GM12878 (cell line): ENCODE measurements at regions not wholly inside any gene's neighbourhood (a gene's known extent, or its start where the extent isn't known, plus 50 kb on each side); places are given as distances from the start of the nearest gene placed in this dataset.

ENCODE experiments used
- ATAC-seq: fragments of 200-7000 bp; cut with Tn5 transposase; 3 replicates; pipeline ENCODE4 v1.9.1; 2020; ENCODE audit warnings: mild to moderate bottlenecking, moderate library complexity
- BruUV-seq: library from RNA; stranded (reverse); fragments of 400-500 nt; replicated peaks from 2 replicates; lab custom pipeline; 2021; lab: Mats Ljungman, UMichigan
- CTCF ChIA-PET: fragments of 300-600 bp; sonication (Branson Sonifier 250); formaldehyde crosslinking; extraction: SDS; loops from one replicate; lab custom pipeline; 2021; ENCODE audit warnings: inconsistent platforms; lab: Yijun Ruan, JAX
- POLR2A ChIA-PET: fragments of 350-600 bp; formaldehyde crosslinking; extraction: SDS; loops from one replicate; lab custom pipeline; 2021; ENCODE audit warnings: inconsistent platforms; lab: Charles Lee
- RAD21 ChIA-PET: fragments of 300-600 bp; sonication (Branson Sonifier 250); formaldehyde crosslinking; loops from one replicate; lab custom pipeline; 2023; ENCODE audit warnings: antibody characterized with exemption; ENCODE audit not compliant: unreplicated experiment; lab: Charles Lee
- SMC1A ChIA-PET: fragments of 300-600 bp; sonication (Branson Sonifier 250); formaldehyde crosslinking; loops from one replicate; lab custom pipeline; 2023; ENCODE audit not compliant: unreplicated experiment, uncharacterized antibody; lab: Charles Lee
- DNase-seq: peaks from one replicate; pipeline ENCODE4 v3.0.0-alpha.2; 2011; ENCODE audit warnings: low read depth, low spot score
- FAIRE-seq: peaks from 3 replicates; lab custom pipeline; 2011; peaks lifted over from hg19 to GRCh38; lab: Jason Lieb, UNC
- H2AFZ ChIP-seq: 2 replicates; pipeline ENCODE4 v1.6.0; 2011; ENCODE audit warnings: low read depth, low read length, control low read depth; ENCODE audit not compliant: control insufficient read depth
- H3K27ac ChIP-seq: 2 replicates; pipeline ENCODE4 v1.5.1; 2011; ENCODE audit warnings: control low read depth; ENCODE audit not compliant: control insufficient read depth, insufficient read depth
- H3K27me3 ChIP-seq, 2 experiments: replicated peaks in 1 of 2; 2 replicates each; pipeline versions ENCODE4 v1.6.0 to v1.6.1; 2011; ENCODE audit warnings: low read length in 1 of 2; ENCODE audit not compliant: control insufficient read depth in 2 of 2, insufficient read depth in 2 of 2
- H3K36me3 ChIP-seq, 2 experiments: 2 replicates each; pipeline ENCODE4 v1.5.1; 2011; ENCODE audit warnings: low read length in 1 of 2; ENCODE audit not compliant: control insufficient read depth in 2 of 2, insufficient read depth in 2 of 2
- H3K4me1 ChIP-seq: 2 replicates; pipeline ENCODE4 v1.6.1; 2011; ENCODE audit warnings: mild to moderate bottlenecking, low read length, moderate library complexity, mixed read lengths; ENCODE audit not compliant: control insufficient read depth, insufficient read depth
- H3K4me2 ChIP-seq: 2 replicates; pipeline ENCODE4 v1.6.0; 2011; ENCODE audit warnings: control low read depth; ENCODE audit not compliant: control insufficient read depth, insufficient read depth
- H3K4me3 ChIP-seq: fragments of 200-600 bp; sonication (generic); 2 replicates; pipeline ENCODE4 v1.5.1; 2016
- H3K79me2 ChIP-seq: 2 replicates; pipeline ENCODE4 v1.6.0; 2011; ENCODE audit warnings: low read length; ENCODE audit not compliant: control insufficient read depth, insufficient read depth
- H3K9ac ChIP-seq: 2 replicates; pipeline ENCODE4 v1.8.0; 2011; ENCODE audit warnings: low read length, control low read depth, mixed read lengths; ENCODE audit not compliant: control insufficient read depth, insufficient read depth
- H3K9me3 ChIP-seq: replicated peaks from 3 replicates; pipeline ENCODE4 v1.5.1; 2011; ENCODE audit warnings: mild to moderate bottlenecking, low read length; ENCODE audit not compliant: control insufficient read depth, insufficient read depth
- H4K20me1 ChIP-seq: 2 replicates; pipeline ENCODE4 v1.6.0; 2011; ENCODE audit not compliant: control insufficient read depth, insufficient read depth
- ATF2 ChIP-seq: IDR thresholded peaks from 2 replicates; pipeline ENCODE4 v1.6.1; 2012; ENCODE audit warnings: low read length, inconsistent platforms
- ATF3 ChIP-seq: IDR thresholded peaks from 2 replicates; pipeline ENCODE4 v1.6.1; 2011; ENCODE audit warnings: low read depth, mild to moderate bottlenecking, low read length, moderate library complexity, borderline replicate concordance; ENCODE audit errors: extremely low read depth
- BCL3 ChIP-seq: IDR thresholded peaks from 2 replicates; pipeline ENCODE4 v1.6.1; 2011; ENCODE audit warnings: borderline replicate concordance, low read depth, mild to moderate bottlenecking, moderate library complexity, low read length; ENCODE audit not compliant: insufficient read depth, poor library complexity, severe bottlenecking
- CEBPB ChIP-seq, 2 experiments: fragments of 150-350 bp in 1 of 2; IDR thresholded peaks; 2 replicates each; pipeline ENCODE4 v1.6.1; 2012 to 2014; ENCODE audit warnings: low read depth in 2 of 2, low read length in 2 of 2, borderline replicate concordance in 1 of 2, inconsistent platforms in 1 of 2
- CHD1 ChIP-seq: IDR thresholded peaks from 2 replicates; pipeline ENCODE4 v1.6.1; 2012; ENCODE audit warnings: low read depth, low read length, improper control_type of control experiment
- FOS ChIP-seq: IDR thresholded peaks from 3 replicates; pipeline ENCODE4 v1.6.1; 2011; ENCODE audit warnings: borderline replicate concordance; ENCODE audit not compliant: insufficient read length; ENCODE audit errors: extremely low read depth
- IKZF1 ChIP-seq: fragments of 450-650 bp; conservative IDR thresholded peaks from 2 replicates; pipeline ENCODE4 v1.6.1; 2017; ENCODE audit warnings: antibody characterized with exemption, mild to moderate bottlenecking
- IKZF2 ChIP-seq, 2 experiments: fragments of 450-650 bp; IDR thresholded peaks; 2 replicates each; pipeline ENCODE4 v1.6.1; 2017; ENCODE audit warnings: mild to moderate bottlenecking in 2 of 2, moderate library complexity in 2 of 2
- JUNB ChIP-seq: IDR thresholded peaks from 2 replicates; pipeline ENCODE4 v1.6.1; 2016; ENCODE audit warnings: antibody characterized with exemption, mild to moderate bottlenecking
- NFIC ChIP-seq: IDR thresholded peaks from 2 replicates; pipeline ENCODE4 v1.6.1; 2012; ENCODE audit warnings: low read depth, mild to moderate bottlenecking, inconsistent platforms, low read length, moderate library complexity
- SMC3 ChIP-seq: IDR thresholded peaks from 2 replicates; pipeline ENCODE4 v1.6.1; 2011; ENCODE audit warnings: low read length, improper control_type of control experiment, borderline replicate concordance
- SP1 ChIP-seq: IDR thresholded peaks from one replicate; pipeline ENCODE4 v1.6.1; 2011; ENCODE audit warnings: low read depth, low read length
- SPI1 ChIP-seq: IDR thresholded peaks from 2 replicates; pipeline ENCODE4 v1.6.1; 2011; ENCODE audit warnings: low read depth, mild to moderate bottlenecking, low read length, moderate library complexity, borderline replicate concordance; ENCODE audit not compliant: insufficient read depth
- SREBF2 ChIP-seq: IDR thresholded peaks from 2 replicates; pipeline ENCODE4 v1.6.1; 2012; ENCODE audit warnings: mild to moderate bottlenecking, low read length
- WGBS: methylation state at CpG from one replicate; pipeline ENCODE4 v1.1.6; 2016; ENCODE audit warnings: low lambda C conversion rate; ENCODE audit not compliant: insufficient replicate concordance, insufficient coverage; ENCODE audit errors: missing lambda C conversion rate; 5-methylcytosine and 5-hydroxymethylcytosine counted together
- in situ Hi-C: fragments of 300-500 bp; cut with MboI; formaldehyde crosslinking; loops from 9 replicates; pipeline ENCODE4 v1.14.3; 2018; ENCODE audit warnings: mixed read lengths
- intact Hi-C: fragments of 100-400 bp; cut with micrococcal nuclease; formaldehyde crosslinking; loops from one replicate; pipeline ENCODE4 v1.14.2; 2022; ENCODE audit not compliant: unreplicated experiment

GRCh38 chr10:130927157-130927556, 384.4 kb downstream of the TCERG1L start:
- CTCF ChIA-PET = no interaction called here
- 2% methylated on average over 4 of the region's 4 CpGs for WGBS
- intact Hi-C loops = no loop called here

More at GRCh38 chr10:130927157-130927556, 384.4 kb downstream of the TCERG1L start:
- no peak overlapping the region for H3K4me3 ChIP-seq
- no TSS peak for BruUV-seq
- in situ Hi-C loops = no loop called here
- peak; percentile 1 for DNase-seq
- no peaks in the 10 kb centered on the region for H3K4me1 ChIP-seq
- no peak overlapping the region for H3K27ac ChIP-seq
- H4K20me1 ChIP-seq = no peaks in the 10 kb centered on the region
- no peak overlapping the region for H2AFZ ChIP-seq
- ChIA-PET RAD21 (interaction anchor here (0.9 kb wide), 1 partner anchor 9 kb away, joined by 3 read pairs; no protein-coding TSS in a partner anchor), SMC1A (interaction anchor here (0.7 kb wide), 1 partner anchor 13 kb away, joined by 3 read pairs; no protein-coding TSS in a partner anchor), POLR2A (no interaction called here)
- H3K4me2 ChIP-seq = no peak overlapping the region
- FAIRE-seq = no peak
- H3K79me2 ChIP-seq = no peaks in the 10 kb centered on the region
- no peak for ATAC-seq
- TF ChIP-seq IKZF1 (0 out of 2 replicates have a peak, but pooled peaks have one; percentile 23), CHD1 (no peak), SP1 (no peak), SMC3 (no peak), CEBPB (IDR thresholded peaks at IDR 0.05; ENCODE audit: borderline replicate concordance in 1 of 2, low read depth in 2 of 2, low read length in 2 of 2) (no peak), NFIC (0 out of 2 replicates have a peak, but pooled peaks have one; percentile 19), BCL3 (no peak), JUNB (peak; percentile 49; the same call in 1 of the 2 replicates), FOS (no peak), IKZF2 (IDR thresholded peaks at IDR 0.05) (peak in 1 of 2 experiments; percentile 23; a peak in 1 of 4 replicates), SPI1 (peak; percentile 17; the same call in 1 of the 2 replicates), ATF2 (0 out of 2 replicates have a peak, but pooled peaks have one; percentile 22), ATF3 (no peak), SREBF2 (no peak)
- no peaks in the 10 kb centered on the region for H3K27me3 ChIP-seq
- peaks cover 1% of the 10 kb centered on the region; the same call in 1 of the 3 replicates for H3K9me3 ChIP-seq
- no peak overlapping the region for H3K9ac ChIP-seq
- no peaks in the 10 kb centered on the region for H3K36me3 ChIP-seq
